GM18861 (cell line): ENCODE measurements at regions not wholly inside any gene's neighbourhood (a gene's known extent, or its start where the extent isn't known, plus 50 kb on each side); places are given as distances from the start of the nearest gene placed in this dataset.
"Not testable (repeated sequence)": the region's sequence is repeated elsewhere in the genome, so short reads cannot be mapped to it uniquely, and the experiment has no call there.

Experiments
- ATAC-seq: cut with Tn5 transposase; IDR thresholded peaks from one replicate; pipeline ENCODE4 v1.9.1; 2021; ENCODE audit not compliant: unreplicated experiment

DNA sequence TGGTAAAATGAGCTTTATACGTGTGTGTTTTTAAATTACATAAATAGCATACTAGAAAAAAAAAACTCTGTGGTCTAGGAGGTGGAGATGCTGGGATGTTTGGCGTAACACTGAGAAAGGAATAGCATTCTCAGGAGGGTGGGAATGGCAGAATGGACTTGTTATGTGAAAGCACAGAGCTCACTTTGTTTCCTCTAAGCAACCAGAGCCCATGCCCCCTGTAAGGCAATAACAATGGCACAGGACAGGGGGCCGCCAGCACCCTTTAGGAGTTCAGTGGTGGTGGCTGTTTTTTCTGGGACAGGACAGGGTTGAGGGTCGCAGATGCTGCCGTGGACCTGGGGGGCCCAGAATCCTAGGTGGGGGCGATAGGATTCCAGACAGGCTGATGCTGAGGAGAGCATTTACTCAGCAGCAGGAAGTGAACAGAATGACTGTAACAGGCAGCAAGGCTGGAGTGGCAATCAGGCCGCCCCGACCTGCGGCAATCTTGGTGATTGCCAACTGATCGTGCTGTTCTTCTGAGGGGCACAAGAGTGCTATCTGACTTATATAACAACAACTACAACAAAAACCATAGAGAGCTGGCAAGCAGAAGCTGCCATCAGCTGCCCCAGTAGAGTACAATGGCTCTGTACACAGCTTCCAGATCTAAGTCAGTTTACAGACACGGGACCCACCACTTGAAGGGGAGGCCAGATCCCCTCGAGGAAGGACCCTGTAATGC, 160.4 kb downstream of the UACA start:
- ATAC-seq = no peak

- ATAC-seq = no peak
Measured at GRCh38 chr15:70602281-70602680, 161.1 kb downstream of the UACA start.

GRCh38 chr15:70597945-70598344, 165.4 kb downstream of the UACA start:
- ATAC-seq = no peak

DNA sequence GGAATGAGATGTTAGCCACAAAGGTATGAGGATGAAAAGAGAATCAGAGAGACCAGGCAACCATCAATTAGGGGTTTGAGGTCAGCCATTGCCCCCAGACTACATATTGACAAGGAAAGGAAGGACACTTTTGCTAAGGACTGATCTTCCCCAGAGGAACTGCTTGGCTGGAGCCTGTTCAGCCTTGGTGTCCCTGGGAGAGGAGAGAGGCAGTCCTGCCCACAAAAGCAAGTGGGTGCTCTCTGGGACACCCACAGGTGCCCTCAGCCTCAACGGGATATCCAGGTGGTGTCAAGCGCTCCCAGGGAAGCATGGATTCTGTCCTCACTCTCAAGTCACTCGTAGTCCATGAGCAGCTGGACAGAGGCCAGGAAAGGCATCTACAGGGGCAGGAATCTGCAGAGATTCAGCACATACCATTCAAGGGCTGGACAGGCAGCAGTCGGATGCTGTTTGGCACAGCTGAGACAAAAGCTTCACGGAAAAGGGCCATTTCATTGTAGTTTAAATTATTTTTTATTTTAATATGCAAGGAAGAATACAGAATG, 166.2 kb downstream of the UACA start:
- ATAC-seq = no peak

GRCh38 chr15:70596354-70597055, 166.9 kb downstream of the UACA start:
- no peak for ATAC-seq

GRCh38 chr15:70593795-70594194, 169.6 kb downstream of the UACA start:
- no peak for ATAC-seq

GRCh38 chr15:70589728-70590127, 173.6 kb downstream of the UACA start:
- ATAC-seq = no peak

GRCh38 chr15:70589221-70589620, 174.1 kb downstream of the UACA start:
- ATAC-seq = no peak

DNA sequence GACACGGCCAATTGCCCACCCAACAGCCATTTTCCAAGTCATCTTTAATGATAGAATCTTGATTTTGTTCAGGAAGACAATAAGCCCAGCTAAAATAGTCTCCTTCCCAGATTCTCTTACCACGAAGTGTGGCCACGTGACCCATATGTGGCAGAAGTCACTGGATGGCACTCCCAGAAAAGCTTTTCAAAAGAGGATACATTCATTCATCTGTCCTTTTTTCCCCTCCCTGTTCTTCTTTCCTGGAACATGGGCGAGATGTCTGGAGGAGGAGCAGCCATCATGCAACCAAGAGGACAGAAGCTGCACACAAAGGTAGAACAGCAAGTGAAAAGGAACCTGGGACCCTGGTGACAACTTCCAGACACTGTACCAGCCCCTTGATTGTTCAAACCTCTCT, 174.7 kb downstream of the UACA start:
- ATAC-seq = no peak

GRCh38 chr15:70587896-70588567, 175.3 kb downstream of the UACA start:
- no peak for ATAC-seq

DNA sequence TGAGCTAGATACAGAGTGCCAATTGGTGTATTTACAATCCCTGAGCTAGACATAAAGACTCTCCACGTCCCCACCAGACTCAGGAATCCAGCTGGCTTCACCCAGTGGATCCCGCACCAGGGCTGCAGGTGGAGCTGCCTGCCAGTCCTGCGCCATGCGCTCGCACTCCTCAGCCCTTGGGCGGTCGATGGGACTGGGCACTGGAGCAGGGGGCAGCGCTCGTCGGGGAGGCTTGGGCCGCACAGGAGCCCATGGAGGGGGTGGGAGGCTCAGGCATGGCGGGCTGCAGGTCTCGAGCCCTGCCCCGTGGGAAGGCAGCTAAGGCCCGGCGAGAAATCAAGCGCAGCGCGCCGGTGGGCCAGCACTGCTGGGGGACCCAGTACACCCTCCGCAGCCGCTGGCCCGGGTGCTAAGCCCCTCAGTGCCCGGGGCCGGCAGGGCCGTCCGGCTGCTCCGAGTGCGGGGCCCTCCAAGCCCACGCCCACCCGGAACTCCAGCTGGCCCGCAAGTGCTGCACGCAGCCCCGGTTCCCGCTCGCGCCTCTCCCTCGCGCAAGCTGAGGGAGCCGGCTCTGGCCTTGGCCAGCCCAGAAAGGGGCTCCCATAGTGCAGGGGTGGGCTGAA, 176.2 kb downstream of the UACA start:
- not testable (repeated sequence) for ATAC-seq

DNA sequence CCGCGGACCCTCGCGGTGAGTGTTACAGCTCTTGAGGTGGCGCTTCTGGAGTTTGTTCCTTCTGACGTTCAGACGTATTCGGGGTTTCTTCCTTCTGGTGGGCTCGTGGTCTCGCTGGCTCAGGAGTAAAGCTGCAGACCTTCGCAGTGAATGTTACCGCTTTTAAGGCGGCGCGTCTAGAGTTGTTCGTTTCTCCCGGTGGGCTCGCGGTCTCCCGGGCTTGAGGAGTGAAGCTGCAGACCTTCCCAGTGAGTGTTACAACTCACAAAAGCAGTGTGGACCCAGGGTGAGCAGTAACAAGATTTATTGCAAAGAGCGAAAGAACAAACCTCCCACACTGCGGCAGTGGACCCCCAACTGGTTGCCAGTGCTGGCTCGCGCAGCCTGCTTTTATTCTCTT, 177.1 kb downstream of the UACA start:
- no peak for ATAC-seq

DNA sequence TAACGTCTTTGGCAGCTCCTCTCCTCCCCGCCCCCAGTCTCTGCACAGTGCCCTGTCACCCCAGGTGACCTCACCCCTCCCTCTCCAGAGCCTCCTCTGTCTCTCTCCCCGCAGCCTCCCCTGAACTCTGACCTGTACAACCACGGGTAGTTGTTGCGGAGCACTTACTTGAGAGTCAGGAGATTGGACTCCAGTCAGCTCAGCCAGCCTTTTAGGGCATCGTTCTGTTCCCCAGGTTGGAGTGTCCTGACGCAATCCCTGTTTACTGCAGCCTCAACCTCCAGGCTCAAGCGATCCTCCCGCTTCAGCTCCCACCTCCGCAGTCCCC, 177.7 kb downstream of the UACA start:
- no peak for ATAC-seq

- no peak for ATAC-seq
Measured at GRCh38 chr15:70584838-70585706, 178.3 kb downstream of the UACA start.

DNA sequence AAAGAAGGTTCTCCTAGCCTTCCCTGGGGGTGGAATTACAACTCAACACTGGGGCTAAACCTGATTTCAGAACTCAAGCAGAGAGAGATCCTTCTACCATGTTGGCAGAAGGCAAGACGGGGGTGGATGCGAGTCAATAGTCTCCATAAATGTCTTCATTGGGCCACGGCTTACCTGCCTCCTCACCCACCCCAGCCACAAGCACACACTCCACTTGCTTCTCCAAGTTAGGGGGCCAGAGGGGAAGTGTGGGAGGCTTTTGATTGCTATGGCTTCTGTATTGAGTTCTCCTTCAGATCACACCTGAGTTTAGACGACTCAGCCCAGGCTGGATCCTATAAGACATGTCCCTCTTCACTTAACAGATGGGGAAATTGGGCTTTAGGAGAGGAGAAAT, 178.9 kb downstream of the UACA start:
- no peak for ATAC-seq

DNA sequence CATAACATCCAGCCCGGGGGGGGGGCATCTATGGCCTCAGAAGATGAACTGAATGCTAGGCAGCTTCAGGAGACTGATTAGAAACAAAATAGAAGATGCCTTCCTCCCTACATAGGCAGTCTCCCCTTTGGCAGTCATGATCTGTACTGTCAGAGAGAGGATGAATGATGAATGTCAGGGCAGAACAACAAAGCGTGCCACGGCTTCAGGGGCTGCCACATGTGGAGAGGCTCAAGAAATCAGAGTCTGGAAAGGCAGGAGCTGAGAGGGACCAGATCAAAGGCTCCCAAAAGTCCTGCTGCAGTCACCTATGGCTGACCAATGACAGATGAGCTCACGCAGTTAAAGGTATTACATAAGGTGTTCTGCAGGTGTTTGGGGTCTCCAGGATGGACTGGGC, 180.4 kb downstream of the UACA start:
- no peak for ATAC-seq

DNA sequence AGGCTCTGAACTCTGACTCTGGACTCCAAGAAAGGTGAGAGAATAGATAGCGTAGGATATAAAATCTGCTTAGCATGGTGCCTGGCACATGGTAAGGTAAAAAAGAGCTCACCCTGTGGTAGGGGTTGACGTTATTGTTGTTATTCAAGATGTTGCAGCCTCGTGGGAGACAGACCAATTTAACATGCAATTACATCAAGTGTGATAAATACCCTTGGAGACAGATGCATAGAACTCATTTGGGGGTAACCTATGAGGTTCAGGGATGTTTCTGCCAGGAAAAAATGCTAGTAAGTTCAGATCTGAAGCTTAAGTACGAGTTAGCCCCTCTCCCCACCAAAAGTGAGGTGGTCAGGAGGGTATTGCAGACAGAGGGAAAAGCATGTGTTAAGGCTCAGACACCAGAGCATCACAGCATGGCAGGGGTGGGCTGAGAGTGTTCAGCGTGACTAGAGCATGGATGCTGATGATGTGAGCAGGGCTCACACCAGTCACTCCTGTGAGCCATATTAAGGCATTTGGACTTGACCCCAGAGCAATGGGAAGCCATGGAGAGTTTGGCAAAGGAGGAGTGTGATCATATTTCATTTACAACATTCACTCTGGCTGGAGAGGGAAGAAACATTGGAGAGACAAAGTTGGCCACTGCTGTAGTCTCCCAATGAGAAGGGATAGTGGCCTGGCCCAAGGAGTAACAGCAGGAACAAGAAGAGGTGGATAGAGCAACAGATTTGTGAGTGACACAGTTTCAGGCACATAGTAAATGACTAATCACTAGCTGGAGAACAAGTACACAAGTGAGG, 181.0 kb downstream of the UACA start:
- ATAC-seq = no peak

- no peak for ATAC-seq
Measured at GRCh38 chr15:70580958-70581357, 182.4 kb downstream of the UACA start.

- ATAC-seq = no peak
Measured at GRCh38 chr15:70580286-70580685, 183.1 kb downstream of the UACA start.

- ATAC-seq = no peak
Measured at GRCh38 chr15:70579766-70580165, 183.6 kb downstream of the UACA start.
